Activated CD4-positive, alpha-beta T cell treated with anti-CD3 and anti-CD28 coated beads, Interleukin-2, amount 10 ng/mL, durations not matched to agents 7 days and 5 days (primary cell): ENCODE measurements at regions not wholly inside any gene's neighbourhood (a gene's known extent, or its start where the extent isn't known, plus 50 kb on each side); places are given as distances from the start of the nearest gene placed in this dataset.
A peak's percentile ranks its signal among the peaks of the same experiment; 100 is the strongest.
"Not testable (repeated sequence)": the region's sequence is repeated elsewhere in the genome, so short reads cannot be mapped to it uniquely, and the experiment has no call there.

Experiments used
- CTCF ChIA-PET: fragments of 350-600 bp; sonication (Branson Sonifier 250); formaldehyde crosslinking; loops from one replicate; lab custom pipeline; 2021; ENCODE audit warnings: antibody characterized with exemption; lab: Charles Lee
- POLR2A ChIA-PET: fragments of 350-600 bp; sonication (Branson Sonifier 250); formaldehyde crosslinking; loops from one replicate; lab custom pipeline; 2021; ENCODE audit warnings: antibody characterized with exemption; lab: Charles Lee
- DNase-seq: peaks from one replicate; pipeline ENCODE4 v3.0.0-alpha.2; 2020
- H3K27ac Mint-ChIP-seq: one replicate; pipeline ENCODE4 v1.8.0; 2021; ENCODE audit warnings: mild to moderate bottlenecking, moderate library complexity, mixed read lengths
- H3K27me3 Mint-ChIP-seq: one replicate; pipeline ENCODE4 v1.8.0; 2021; ENCODE audit warnings: mixed read lengths
- H3K36me3 Mint-ChIP-seq: one replicate; pipeline ENCODE4 v1.8.0; 2021; ENCODE audit warnings: low read depth, mixed read lengths
- H3K4me1 Mint-ChIP-seq: one replicate; pipeline ENCODE4 v1.8.0; 2021; ENCODE audit warnings: mixed read lengths
- H3K4me3 Mint-ChIP-seq: one replicate; pipeline ENCODE4 v1.8.0; 2021; ENCODE audit warnings: mild to moderate bottlenecking, moderate library complexity, mixed read lengths
- H3K9me3 Mint-ChIP-seq: one replicate; pipeline ENCODE4 v1.8.0; 2021; ENCODE audit warnings: mixed read lengths

- no peak for DNase-seq
- Mint-ChIP-seq H3K9me3 (no peaks in the 10 kb centered on the region), H3K27me3 (no peaks in the 10 kb centered on the region), H3K4me1 (no peaks in the 10 kb centered on the region), H3K36me3 (no peaks in the 10 kb centered on the region), H3K27ac (no peak overlapping the region), H3K4me3 (no peak overlapping the region)
- POLR2A ChIA-PET, result no interaction called here
- CTCF ChIA-PET, result no interaction called here
Observed at GRCh38 chr5:156201788-156202403, 125.1 kb upstream of the SGCD start.

GRCh38 chr5:156208271-156208670 is 118.7 kb upstream of the SGCD start:
- POLR2A ChIA-PET, result interaction anchor here (0.6 kb wide), 1 partner anchor 579 kb away, joined by 5 read pairs; no protein-coding TSS in a partner anchor
- Mint-ChIP-seq H3K4me1 (no peaks in the 10 kb centered on the region), H3K4me3 (no peak overlapping the region), H3K27me3 (no peaks in the 10 kb centered on the region), H3K36me3 (no peaks in the 10 kb centered on the region), H3K9me3 (no peaks in the 10 kb centered on the region), H3K27ac (no peak overlapping the region)
- DNase-seq, result peak; percentile 7
- CTCF ChIA-PET, result interaction anchor here (1.1 kb wide), 1 partner anchor 24 kb away, joined by 3 read pairs; no protein-coding TSS in a partner anchor

DNA sequence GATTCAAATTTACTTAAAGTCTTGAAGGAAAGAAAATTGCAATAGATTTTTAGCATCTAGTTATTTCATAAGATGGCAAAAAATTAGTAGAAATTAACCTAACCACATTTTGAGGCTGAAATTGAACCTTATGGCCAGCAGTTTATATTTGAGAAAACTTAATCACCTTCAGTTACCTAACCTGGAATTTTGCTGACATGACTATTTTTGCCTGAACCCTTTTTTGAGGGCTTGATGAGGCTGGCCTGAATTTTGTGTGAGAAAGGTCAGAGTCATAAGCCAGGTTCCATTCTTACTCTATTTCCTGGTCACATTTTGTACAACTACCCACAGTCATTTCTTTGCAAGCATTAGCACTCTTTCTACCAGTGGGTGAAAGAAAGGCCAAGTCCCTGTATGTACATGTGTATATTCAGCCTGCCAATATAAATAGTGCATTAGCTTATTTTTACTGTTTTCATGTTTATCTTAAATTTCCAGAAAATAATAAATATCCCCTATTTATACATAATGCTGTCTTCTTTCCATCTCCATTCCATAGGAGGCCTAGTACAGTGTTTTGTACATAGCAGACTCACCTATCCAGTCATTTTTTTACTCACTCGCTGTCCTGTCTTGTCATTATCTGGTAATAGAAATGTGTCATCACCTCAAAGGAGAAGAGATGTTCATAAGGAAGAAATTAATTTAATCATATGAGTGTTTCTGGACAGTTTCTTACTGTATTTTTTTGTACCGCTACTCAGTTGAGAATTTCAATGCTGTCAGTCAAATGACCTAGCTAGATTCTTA is 108.4 kb upstream of the SGCD start:
- no peak overlapping the region for H3K27ac Mint-ChIP-seq
- no peaks in the 10 kb centered on the region for H3K9me3 Mint-ChIP-seq
- no peak for DNase-seq
- ChIA-PET POLR2A (no interaction called here), CTCF (no interaction called here)
- no peaks in the 10 kb centered on the region for H3K27me3 Mint-ChIP-seq
- no peaks in the 10 kb centered on the region for H3K4me1 Mint-ChIP-seq
- H3K36me3 Mint-ChIP-seq, result no peaks in the 10 kb centered on the region
- H3K4me3 Mint-ChIP-seq, result no peak overlapping the region

DNA sequence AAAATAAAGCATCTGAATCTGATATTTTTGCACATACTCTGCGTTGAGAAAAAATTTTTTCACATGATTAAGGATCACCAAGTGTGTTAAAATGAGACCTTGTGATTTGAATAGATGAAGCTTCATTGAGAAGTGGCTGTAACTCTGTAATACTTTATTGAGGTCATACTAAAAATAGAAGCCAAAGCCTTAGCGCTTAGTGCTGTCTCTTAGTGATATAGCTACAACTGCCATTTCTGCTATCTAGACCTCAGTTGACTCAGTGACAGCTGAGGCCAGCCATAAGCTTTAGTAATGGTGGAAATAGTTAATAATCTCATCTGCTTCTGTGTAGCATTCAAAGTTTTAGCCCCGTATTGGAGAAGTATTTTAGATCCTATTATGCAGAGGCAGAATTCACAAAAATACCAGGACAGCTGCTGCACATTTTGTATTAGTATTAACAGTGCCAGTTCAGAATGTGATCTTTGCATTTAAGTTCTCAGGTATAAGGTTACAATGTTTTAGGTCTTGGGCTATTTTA is 107.4 kb upstream of the SGCD start:
- Mint-ChIP-seq H3K27ac (no peak overlapping the region), H3K4me1 (no peaks in the 10 kb centered on the region), H3K9me3 (no peaks in the 10 kb centered on the region), H3K4me3 (no peak overlapping the region), H3K36me3 (no peaks in the 10 kb centered on the region), H3K27me3 (no peaks in the 10 kb centered on the region)
- ChIA-PET POLR2A (no interaction called here), CTCF (interaction anchor here (1.0 kb wide), 1 partner anchor 12 kb away, joined by 3 read pairs; no protein-coding TSS in a partner anchor)
- DNase-seq, result no peak

DNA sequence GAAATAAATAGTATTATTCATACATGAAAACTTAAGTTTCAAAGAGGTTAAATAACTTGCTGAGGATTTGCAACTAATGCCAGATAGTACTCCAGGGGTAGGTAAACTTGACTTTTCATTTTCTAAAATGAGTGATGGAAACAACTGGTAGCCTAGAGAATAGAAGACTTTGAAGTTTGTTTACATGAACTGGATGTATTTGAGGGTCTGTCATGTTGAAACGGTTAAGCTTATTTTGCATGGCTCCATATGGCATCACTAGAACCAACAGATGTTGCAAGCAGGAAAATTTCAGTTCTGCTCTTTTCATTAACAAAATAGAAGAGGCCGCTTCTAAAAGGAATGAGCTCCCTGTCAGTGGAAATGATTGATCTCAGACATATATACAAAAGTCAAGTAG is 105.1 kb upstream of the SGCD start:
- Mint-ChIP-seq H3K4me3 (no peak overlapping the region), H3K27me3 (no peaks in the 10 kb centered on the region), H3K36me3 (no peaks in the 10 kb centered on the region), H3K9me3 (no peaks in the 10 kb centered on the region), H3K4me1 (no peaks in the 10 kb centered on the region), H3K27ac (no peak overlapping the region)
- ChIA-PET CTCF (no interaction called here), POLR2A (no interaction called here)
- no peak for DNase-seq

- DNase-seq, result no peak
- Mint-ChIP-seq H3K9me3 (no peaks in the 10 kb centered on the region), H3K4me3 (no peak overlapping the region), H3K27ac (no peak overlapping the region), H3K27me3 (no peaks in the 10 kb centered on the region), H3K36me3 (no peaks in the 10 kb centered on the region), H3K4me1 (no peaks in the 10 kb centered on the region)
- ChIA-PET CTCF (interaction anchor here (0.6 kb wide), 1 partner anchor 107 kb away, joined by 3 read pairs; no protein-coding TSS in a partner anchor), POLR2A (no interaction called here)
Observed at GRCh38 chr5:156223547-156223946, 103.4 kb upstream of the SGCD start.

DNA sequence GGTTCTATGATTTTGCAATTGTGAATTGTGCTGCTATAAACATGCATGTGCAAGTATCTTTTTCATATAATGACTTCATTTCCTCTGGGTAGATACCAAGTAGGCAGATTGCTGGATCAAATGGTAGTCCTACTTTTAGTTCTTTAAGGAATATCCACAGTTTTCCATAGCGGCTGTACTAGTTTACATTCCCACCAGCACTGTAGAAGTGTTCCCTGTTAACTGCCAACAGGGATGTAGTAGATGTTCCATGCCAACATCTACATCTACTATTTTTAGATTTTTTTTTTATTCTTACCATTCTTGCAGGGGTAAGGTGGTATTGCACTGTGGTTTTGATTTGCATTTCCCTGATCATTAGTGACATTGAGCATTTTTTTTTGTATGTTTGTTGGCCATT is 100.5 kb upstream of the SGCD start:
- DNase-seq, CTCF ChIA-PET, H3K4me1 Mint-ChIP-seq, H3K27ac Mint-ChIP-seq, H3K4me3 Mint-ChIP-seq, H3K9me3 Mint-ChIP-seq, H3K36me3 Mint-ChIP-seq, POLR2A ChIA-PET, H3K27me3 Mint-ChIP-seq: not testable (repeated sequence)

- DNase-seq, result no peak
- no peaks in the 10 kb centered on the region for H3K4me1 Mint-ChIP-seq
- no peak overlapping the region for H3K27ac Mint-ChIP-seq
- H3K36me3 Mint-ChIP-seq, result no peaks in the 10 kb centered on the region
- no peaks in the 10 kb centered on the region for H3K27me3 Mint-ChIP-seq
- H3K4me3 Mint-ChIP-seq, result no peak overlapping the region
- POLR2A ChIA-PET, result no interaction called here
- CTCF ChIA-PET, result interaction anchor here (1.3 kb wide), 1 partner anchor 11 kb away, joined by 3 read pairs; no protein-coding TSS in a partner anchor
- no peaks in the 10 kb centered on the region for H3K9me3 Mint-ChIP-seq
Observed at GRCh38 chr5:156230887-156231286, 96.1 kb upstream of the SGCD start.

DNA sequence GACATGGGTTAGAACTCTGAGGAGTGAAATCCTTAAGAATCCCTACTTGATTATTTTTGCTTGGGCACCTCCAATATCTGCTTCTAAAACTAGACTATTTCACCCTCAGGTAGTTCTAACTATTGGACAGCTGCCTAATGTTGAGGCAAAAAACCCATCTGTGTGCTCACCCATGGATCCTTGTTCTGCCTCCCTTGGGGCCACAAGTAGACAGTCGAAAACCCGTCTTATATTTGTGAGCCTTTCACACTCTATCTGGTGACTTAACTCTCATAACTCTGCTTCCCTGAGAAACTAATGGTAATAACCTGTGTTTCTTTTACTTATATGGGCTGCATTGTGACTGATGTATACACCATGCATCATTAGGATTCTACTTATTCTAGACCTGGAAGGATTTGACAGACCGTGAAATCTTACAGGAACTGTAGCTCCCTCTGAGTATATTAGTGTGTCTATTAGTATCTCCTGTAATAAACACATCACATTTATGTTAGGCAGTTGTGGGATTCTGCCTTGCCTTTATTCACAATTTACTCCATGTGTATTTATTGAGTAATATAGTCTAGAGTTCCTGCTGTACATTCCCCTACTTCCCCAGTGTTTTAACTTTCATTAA is 94.6 kb upstream of the SGCD start:
- Mint-ChIP-seq H3K36me3 (no peaks in the 10 kb centered on the region), H3K27ac (no peak overlapping the region), H3K27me3 (no peaks in the 10 kb centered on the region), H3K4me3 (no peak overlapping the region), H3K4me1 (no peaks in the 10 kb centered on the region), H3K9me3 (no peaks in the 10 kb centered on the region)
- ChIA-PET CTCF (interaction anchor here (1.3 kb wide), 1 partner anchor 13 kb away, joined by 3 read pairs; no protein-coding TSS in a partner anchor), POLR2A (no interaction called here)
- DNase-seq, result no peak

GRCh38 chr5:156237361-156237760 is 89.6 kb upstream of the SGCD start:
- Mint-ChIP-seq H3K9me3 (no peaks in the 10 kb centered on the region), H3K4me1 (no peaks in the 10 kb centered on the region), H3K27ac (no peak overlapping the region), H3K27me3 (no peaks in the 10 kb centered on the region), H3K4me3 (no peak overlapping the region), H3K36me3 (no peaks in the 10 kb centered on the region)
- POLR2A ChIA-PET, result no interaction called here
- CTCF ChIA-PET, result no interaction called here
- no peak for DNase-seq

- DNase-seq, result no peak
- ChIA-PET POLR2A (no interaction called here), CTCF (no interaction called here)
- no peaks in the 10 kb centered on the region for H3K27me3 Mint-ChIP-seq
- H3K4me3 Mint-ChIP-seq, result no peak overlapping the region
- H3K9me3 Mint-ChIP-seq, result no peaks in the 10 kb centered on the region
- H3K4me1 Mint-ChIP-seq, result no peaks in the 10 kb centered on the region
- H3K27ac Mint-ChIP-seq, result no peak overlapping the region
- no peaks in the 10 kb centered on the region for H3K36me3 Mint-ChIP-seq
Observed at GRCh38 chr5:156239800-156240199, 87.2 kb upstream of the SGCD start.

- Mint-ChIP-seq H3K9me3 (no peaks in the 10 kb centered on the region), H3K4me3 (no peak overlapping the region), H3K27me3 (no peaks in the 10 kb centered on the region), H3K36me3 (no peaks in the 10 kb centered on the region), H3K27ac (no peak overlapping the region), H3K4me1 (no peaks in the 10 kb centered on the region)
- ChIA-PET POLR2A (no interaction called here), CTCF (no interaction called here)
- no peak for DNase-seq
Observed at GRCh38 chr5:156240414-156240813, 86.5 kb upstream of the SGCD start.

- no peaks in the 10 kb centered on the region for H3K9me3 Mint-ChIP-seq
- no peaks in the 10 kb centered on the region for H3K27me3 Mint-ChIP-seq
- no peak for DNase-seq
- H3K36me3 Mint-ChIP-seq, result no peaks in the 10 kb centered on the region
- no peak overlapping the region for H3K4me3 Mint-ChIP-seq
- CTCF ChIA-PET, result interaction anchor here (0.6 kb wide), 1 partner anchor 136 kb away, joined by 4 read pairs; no protein-coding TSS in a partner anchor
- POLR2A ChIA-PET, result no interaction called here
- no peaks in the 10 kb centered on the region for H3K4me1 Mint-ChIP-seq
- H3K27ac Mint-ChIP-seq, result no peak overlapping the region
Observed at GRCh38 chr5:156241266-156241665, 85.7 kb upstream of the SGCD start.
